Esophagus muscularis mucosa (tissue), 3 donors: ENCODE measurements at regions not wholly inside any gene's neighbourhood (a gene's known extent, or its start where the extent isn't known, plus 50 kb on each side); places are given as distances from the start of the nearest gene placed in this dataset.

ENCODE experiments used
- EP300 ChIP-seq: sonication (generic); formaldehyde crosslinking; IDR thresholded peaks from one replicate; pipeline ENCODE4 v1.6.1; 2017; ENCODE audit warnings: antibody characterized with exemption
- POLR2AphosphoS5 ChIP-seq, 2 donors: sonication (generic); formaldehyde crosslinking; IDR thresholded peaks; one replicate each; pipeline ENCODE4 v1.6.1; 2017; ENCODE audit warnings: antibody characterized with exemption in 2 of 2

- TF ChIP-seq EP300 (no peak), POLR2AphosphoS5 (IDR thresholded peaks at IDR 0.05) (no peak)
Measured at GRCh38 chr2:65820454-65820853, 388.1 kb upstream of the SPRED2 start.
